Astrocyte (in vitro differentiated cells and primary cell): ENCODE measurements at regions not wholly inside any gene's neighbourhood (a gene's known extent, or its start where the extent isn't known, plus 50 kb on each side); places are given as distances from the start of the nearest gene placed in this dataset.

Source experiments
- DNase-seq: peaks from one replicate; pipeline ENCODE4 v3.0.0-alpha.2; 2010; ENCODE audit warnings: low read depth
- FAIRE-seq: peaks from 2 replicates; lab custom pipeline; 2011; peaks lifted over from hg19 to GRCh38; lab: Jason Lieb, UNC
- H2AFZ ChIP-seq: 2 replicates; pipeline ENCODE4 v1.6.0; 2012; ENCODE audit warnings: low read depth, low read length, inconsistent platforms
- H3K27ac ChIP-seq: 2 replicates; pipeline ENCODE4 v1.5.1; 2011; ENCODE audit warnings: low read depth, low read length, inconsistent platforms
- H3K27me3 ChIP-seq: 2 replicates; pipeline ENCODE4 v1.6.0; 2011; ENCODE audit warnings: low read length, inconsistent platforms; ENCODE audit not compliant: insufficient read depth
- H3K36me3 ChIP-seq: 2 replicates; pipeline ENCODE4 v1.5.1; 2011; ENCODE audit warnings: low read length, inconsistent platforms; ENCODE audit not compliant: insufficient read depth
- H3K4me1 ChIP-seq: 2 replicates; pipeline ENCODE4 v1.5.1; 2011; ENCODE audit warnings: low read length, inconsistent platforms; ENCODE audit not compliant: insufficient read depth
- H3K4me2 ChIP-seq: 2 replicates; pipeline ENCODE4 v1.6.0; 2012; ENCODE audit warnings: low read length, inconsistent platforms
- H3K4me3 ChIP-seq: 2 replicates; pipeline ENCODE4 v1.5.1; 2011; ENCODE audit warnings: low read depth, mild to moderate bottlenecking, low read length, inconsistent platforms; ENCODE audit not compliant: insufficient read depth
- H3K79me2 ChIP-seq: 2 replicates; pipeline ENCODE4 v1.6.0; 2012; ENCODE audit warnings: mild to moderate bottlenecking, low read length, inconsistent platforms; ENCODE audit not compliant: insufficient read depth
- H3K9ac ChIP-seq: 2 replicates; pipeline ENCODE4 v1.6.0; 2012; ENCODE audit warnings: mild to moderate bottlenecking, low read length, inconsistent platforms
- H3K9me3 ChIP-seq: 2 replicates; pipeline ENCODE4 v1.5.1; 2012; ENCODE audit warnings: low read depth, mild to moderate bottlenecking, low read length, inconsistent platforms; ENCODE audit not compliant: insufficient read depth
- H4K20me1 ChIP-seq: 2 replicates; pipeline ENCODE4 v1.6.0; 2012; ENCODE audit warnings: low read length, inconsistent platforms; ENCODE audit not compliant: insufficient read depth
- H3K27ac Mint-ChIP-seq: one replicate; pipeline ENCODE4 v1.8.0; 2021; ENCODE audit warnings: mild to moderate bottlenecking, mixed read lengths; ENCODE audit not compliant: unreplicated experiment
- H3K27me3 Mint-ChIP-seq: one replicate; pipeline ENCODE4 v1.8.0; 2021; ENCODE audit warnings: low read depth, mixed read lengths; ENCODE audit not compliant: unreplicated experiment
- H3K36me3 Mint-ChIP-seq: one replicate; pipeline ENCODE4 v1.8.0; 2021; ENCODE audit warnings: low read depth, mixed read lengths; ENCODE audit not compliant: unreplicated experiment
- H3K4me1 Mint-ChIP-seq: one replicate; pipeline ENCODE4 v1.8.0; 2021; ENCODE audit warnings: low read depth, mixed read lengths; ENCODE audit not compliant: unreplicated experiment
- H3K4me3 Mint-ChIP-seq: one replicate; pipeline ENCODE4 v1.8.0; 2021; ENCODE audit warnings: mild to moderate bottlenecking, moderate library complexity, mixed read lengths; ENCODE audit not compliant: unreplicated experiment
- H3K9me3 Mint-ChIP-seq: one replicate; pipeline ENCODE4 v1.8.0; 2021; ENCODE audit warnings: mild to moderate bottlenecking, mixed read lengths; ENCODE audit not compliant: unreplicated experiment
- EZH2 ChIP-seq: IDR thresholded peaks from 2 replicates; pipeline ENCODE4 v1.6.1; 2012; ENCODE audit warnings: mild to moderate bottlenecking, low read length, inconsistent platforms; ENCODE audit not compliant: insufficient read depth
- TF ChIP-seq, protein P1 (sequence below): IDR thresholded peaks from 2 replicates; pipeline ENCODE4 v1.5.1; 2011; ENCODE audit warnings: low read depth, mild to moderate bottlenecking, inconsistent platforms, low read length, moderate library complexity; ENCODE audit not compliant: insufficient read depth

DNA sequence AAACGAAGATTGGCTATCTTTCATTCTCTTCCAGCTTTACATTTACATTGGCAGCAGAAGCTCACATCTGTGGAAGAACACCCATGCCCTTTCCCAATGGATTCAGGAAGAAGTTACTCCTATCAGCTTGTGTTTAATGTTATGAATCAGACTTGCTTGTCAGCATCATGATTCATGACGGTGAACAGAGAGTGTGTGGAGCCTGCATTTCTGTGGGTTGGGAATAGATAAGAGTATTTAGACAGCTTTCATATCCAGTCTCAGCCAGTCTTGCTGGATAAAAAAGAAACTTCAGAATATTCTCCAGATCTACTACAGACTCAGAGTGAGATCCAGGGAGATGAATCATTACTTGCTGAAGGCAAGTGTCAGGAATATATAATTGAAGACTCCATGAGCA, 812.9 kb upstream of the ZNF608 start:
- H3K4me3 Mint-ChIP-seq: no peak overlapping the region
- peaks cover 42% of the 10 kb centered on the region for H3K4me1 Mint-ChIP-seq
- Histone ChIP-seq H3K9ac (peak overlapping the region; percentile 1), H3K79me2 (no peaks in the 10 kb centered on the region), H3K9me3 (no peaks in the 10 kb centered on the region), H3K36me3 (no peaks in the 10 kb centered on the region), H3K27me3 (no peaks in the 10 kb centered on the region), H3K4me1 (peaks cover 26% of the 10 kb centered on the region), H4K20me1 (no peaks in the 10 kb centered on the region), H3K4me3 (no peak overlapping the region), H3K4me2 (peak overlapping the region; percentile 52), H3K27ac (peak overlapping the region; percentile 58), H2AFZ (no peak overlapping the region)
- H3K27me3 Mint-ChIP-seq: no peaks in the 10 kb centered on the region
- TF ChIP-seq, protein P1, sequence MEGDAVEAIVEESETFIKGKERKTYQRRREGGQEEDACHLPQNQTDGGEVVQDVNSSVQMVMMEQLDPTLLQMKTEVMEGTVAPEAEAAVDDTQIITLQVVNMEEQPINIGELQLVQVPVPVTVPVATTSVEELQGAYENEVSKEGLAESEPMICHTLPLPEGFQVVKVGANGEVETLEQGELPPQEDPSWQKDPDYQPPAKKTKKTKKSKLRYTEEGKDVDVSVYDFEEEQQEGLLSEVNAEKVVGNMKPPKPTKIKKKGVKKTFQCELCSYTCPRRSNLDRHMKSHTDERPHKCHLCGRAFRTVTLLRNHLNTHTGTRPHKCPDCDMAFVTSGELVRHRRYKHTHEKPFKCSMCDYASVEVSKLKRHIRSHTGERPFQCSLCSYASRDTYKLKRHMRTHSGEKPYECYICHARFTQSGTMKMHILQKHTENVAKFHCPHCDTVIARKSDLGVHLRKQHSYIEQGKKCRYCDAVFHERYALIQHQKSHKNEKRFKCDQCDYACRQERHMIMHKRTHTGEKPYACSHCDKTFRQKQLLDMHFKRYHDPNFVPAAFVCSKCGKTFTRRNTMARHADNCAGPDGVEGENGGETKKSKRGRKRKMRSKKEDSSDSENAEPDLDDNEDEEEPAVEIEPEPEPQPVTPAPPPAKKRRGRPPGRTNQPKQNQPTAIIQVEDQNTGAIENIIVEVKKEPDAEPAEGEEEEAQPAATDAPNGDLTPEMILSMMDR: no peak
- TF ChIP-seq EZH2: no peak
- FAIRE-seq: peak; percentile 77
- peak; percentile 100 for DNase-seq
- no peaks in the 10 kb centered on the region for H3K36me3 Mint-ChIP-seq
- peak overlapping the region; percentile 80 for H3K27ac Mint-ChIP-seq
- peaks cover 1% of the 10 kb centered on the region for H3K9me3 Mint-ChIP-seq

DNA sequence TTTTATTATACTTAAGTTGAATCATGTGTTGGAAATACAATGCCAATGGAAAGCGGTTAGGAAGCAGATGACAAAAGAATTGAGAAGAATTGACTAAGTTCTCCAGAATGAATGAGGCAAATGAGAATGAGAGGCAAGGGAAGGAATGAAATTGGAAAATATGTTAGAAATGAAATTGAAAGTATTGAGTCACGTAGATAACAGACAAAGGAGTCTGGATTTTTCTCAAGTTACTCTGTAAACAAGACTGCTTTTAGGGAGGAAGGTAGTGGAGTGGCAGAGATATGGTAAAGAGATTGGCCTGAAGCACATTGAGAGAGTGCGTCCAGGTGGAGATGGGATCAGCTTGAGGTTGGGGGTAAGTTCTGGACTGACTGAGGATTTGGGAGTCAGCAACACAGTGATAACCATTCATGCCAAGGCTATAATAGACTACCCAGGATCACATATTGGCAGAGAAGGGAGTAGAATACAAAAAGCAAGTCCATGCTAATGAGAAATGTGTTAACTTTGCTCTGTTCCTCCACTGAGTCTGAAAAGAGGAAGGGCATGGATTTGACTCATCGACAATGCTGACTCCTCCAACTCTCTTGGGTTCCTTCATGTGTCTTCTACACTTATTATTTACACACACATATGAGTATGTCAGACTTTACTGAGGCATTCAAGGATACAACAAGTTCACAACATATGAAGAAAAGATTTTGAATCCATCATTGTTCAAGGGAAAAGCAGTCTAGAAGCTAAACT, 814.2 kb upstream of the ZNF608 start:
- Histone ChIP-seq H3K9me3 (no peaks in the 10 kb centered on the region), H3K4me3 (no peak overlapping the region), H2AFZ (no peak overlapping the region), H3K36me3 (no peaks in the 10 kb centered on the region), H4K20me1 (no peaks in the 10 kb centered on the region), H3K4me1 (peaks cover 26% of the 10 kb centered on the region), H3K4me2 (peak overlapping the region; percentile 42), H3K27me3 (no peaks in the 10 kb centered on the region), H3K9ac (no peak overlapping the region), H3K27ac (peak overlapping the region; percentile 72), H3K79me2 (no peaks in the 10 kb centered on the region)
- FAIRE-seq (no peak), DNase-seq (peak; percentile 86)
- H3K27me3 Mint-ChIP-seq: no peaks in the 10 kb centered on the region
- peak overlapping the region; percentile 18 for H3K4me3 Mint-ChIP-seq
- TF ChIP-seq, protein P1: no peak
- no peak for TF ChIP-seq EZH2
- H3K4me1 Mint-ChIP-seq: peaks cover 44% of the 10 kb centered on the region
- H3K9me3 Mint-ChIP-seq: peaks cover 1% of the 10 kb centered on the region
- H3K36me3 Mint-ChIP-seq: no peaks in the 10 kb centered on the region
- H3K27ac Mint-ChIP-seq: peak overlapping the region; percentile 91
